ENCODE measurements at regions not wholly inside any gene's neighbourhood (a gene's known extent, or its start where the extent isn't known, plus 50 kb on each side); places are given as distances from the start of the nearest gene placed in this dataset.

- TF ChIP-seq CTCF (IDR thresholded peaks at IDR 0.05) (no peak), POLR2A (IDR thresholded peaks at IDR 0.05) (no peak)
Measured at GRCh38 chr11:33463059-33463458, 205.9 kb downstream of the HIPK3 start.

Measured in adrenal gland (tissue), 5 donors.